HG03280 (cell line): ENCODE measurements at regions not wholly inside any gene's neighbourhood (a gene's known extent, or its start where the extent isn't known, plus 50 kb on each side); places are given as distances from the start of the nearest gene placed in this dataset.
"Not testable (repeated sequence)": the region's sequence is repeated elsewhere in the genome, so short reads cannot be mapped to it uniquely, and the experiment has no call there.

ENCODE experiments used
- ATAC-seq: cut with Tn5 transposase; IDR thresholded peaks from one replicate; pipeline ENCODE4 v1.9.1; 2021; ENCODE audit warnings: mild to moderate bottlenecking, moderate library complexity; ENCODE audit not compliant: unreplicated experiment

DNA sequence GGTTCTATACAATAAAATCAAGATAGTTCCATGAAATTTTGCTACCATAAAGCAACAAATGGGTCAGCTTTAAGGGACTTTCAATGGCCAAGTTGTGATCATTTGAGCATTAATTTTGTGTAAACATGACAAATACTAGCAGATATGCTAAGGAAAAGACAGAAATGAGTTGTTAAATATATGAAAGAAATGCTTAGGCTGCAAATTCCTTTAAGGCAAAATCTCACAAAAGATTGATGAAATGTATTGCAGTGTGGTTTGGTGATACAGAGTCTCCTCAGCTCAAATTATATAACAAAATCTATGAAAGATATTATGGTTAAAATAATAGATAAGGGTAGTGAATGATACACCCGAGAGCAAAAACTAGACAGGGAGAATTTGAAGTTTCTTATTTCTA lies 377.2 kb downstream of the RAP2B start:
- no peak for ATAC-seq

GRCh38 chr3:153545471-153545870 lies 383.4 kb downstream of the RAP2B start:
- no peak for ATAC-seq

GRCh38 chr3:153547970-153548369 lies 385.9 kb downstream of the RAP2B start:
- ATAC-seq, result no peak

DNA sequence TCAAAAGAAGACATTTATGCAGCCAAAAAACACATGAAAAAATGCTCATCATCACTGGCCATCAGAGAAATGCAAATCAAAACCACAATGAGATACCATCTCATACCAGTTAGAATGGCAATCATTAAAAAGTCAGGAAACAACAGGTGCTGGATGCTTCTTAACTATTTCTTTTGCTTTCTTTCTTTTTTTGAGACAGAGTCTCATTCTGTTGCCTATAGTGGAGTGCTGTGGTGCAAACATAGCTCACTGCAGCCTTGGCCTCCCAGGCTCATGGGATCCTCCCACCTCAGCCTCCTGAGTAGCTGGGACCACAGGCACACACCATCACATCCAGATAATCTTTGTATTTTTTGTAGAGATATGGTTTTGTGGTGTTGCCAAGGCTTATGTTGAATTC lies 387.7 kb downstream of the RAP2B start:
- ATAC-seq, result not testable (repeated sequence)

GRCh38 chr3:153551536-153552285 lies 389.7 kb downstream of the RAP2B start:
- no peak for ATAC-seq

DNA sequence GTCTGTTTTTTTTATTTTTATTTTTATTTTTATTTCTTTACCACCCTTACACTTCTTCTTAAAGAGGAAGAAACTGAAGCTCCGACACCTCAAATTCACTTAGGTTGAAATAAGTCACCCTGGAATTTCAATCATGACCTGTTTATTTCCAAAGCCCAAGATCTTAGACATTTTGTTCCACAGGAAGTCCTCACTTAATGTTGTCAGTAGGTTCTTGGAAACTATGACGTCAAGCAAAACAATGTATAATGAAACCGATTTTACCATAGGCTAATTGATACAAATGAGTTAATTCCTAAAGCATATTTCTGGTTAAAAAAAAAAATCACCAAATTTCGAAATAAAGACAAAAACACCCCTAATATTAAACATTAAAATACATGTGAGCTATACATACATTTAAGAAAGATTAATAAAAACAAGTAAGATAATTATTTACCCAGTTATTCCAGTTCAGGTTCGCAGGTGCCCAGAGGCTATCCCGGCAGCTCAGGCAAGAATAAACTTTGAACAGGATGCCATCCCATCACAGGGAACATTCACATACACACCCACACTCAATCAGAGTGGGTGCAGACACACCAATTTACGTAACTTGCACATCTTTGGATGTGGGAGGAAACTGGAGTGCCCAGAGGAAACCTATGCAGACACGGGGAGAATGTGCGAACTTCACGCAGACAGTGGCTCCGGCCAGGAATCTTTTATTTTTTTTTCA lies 391.0 kb downstream of the RAP2B start:
- ATAC-seq, result no peak

DNA sequence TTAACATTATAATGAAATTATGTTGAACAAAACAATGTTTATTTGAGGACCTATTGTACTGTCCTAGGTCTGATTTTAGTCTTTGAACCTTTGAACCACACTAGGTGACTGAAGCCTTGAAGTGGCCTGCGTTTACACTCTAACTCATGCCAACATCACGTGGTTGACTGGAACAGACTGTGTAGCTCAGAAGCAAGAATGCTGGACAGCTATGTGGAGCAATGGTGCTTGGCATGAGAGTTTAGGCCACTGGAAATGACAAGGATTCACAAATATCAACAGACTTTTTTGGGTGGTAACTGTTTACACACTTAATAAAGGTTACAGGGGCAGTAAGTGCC lies 391.5 kb downstream of the RAP2B start:
- no peak for ATAC-seq

- ATAC-seq, result no peak
Measured at GRCh38 chr3:153555919-153556318, 393.9 kb downstream of the RAP2B start.

DNA sequence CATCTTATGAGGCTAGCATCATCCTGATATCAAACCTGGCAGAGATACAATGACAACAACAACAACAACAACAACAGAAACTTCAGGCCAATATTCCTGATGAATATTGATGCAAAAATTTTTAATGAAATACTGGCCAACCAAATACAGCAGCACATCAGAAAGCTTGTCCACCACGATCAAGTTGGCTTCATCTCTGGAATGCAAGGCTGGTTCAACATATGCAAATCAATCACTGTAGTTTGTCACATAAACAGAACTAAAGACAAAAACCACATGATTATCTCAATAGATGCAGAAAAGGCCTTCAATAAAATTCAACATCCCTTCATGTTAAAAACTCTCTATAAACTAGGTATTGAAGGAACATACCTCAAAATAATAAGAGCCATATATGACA lies 397.3 kb downstream of the RAP2B start:
- ATAC-seq, result not testable (repeated sequence)

DNA sequence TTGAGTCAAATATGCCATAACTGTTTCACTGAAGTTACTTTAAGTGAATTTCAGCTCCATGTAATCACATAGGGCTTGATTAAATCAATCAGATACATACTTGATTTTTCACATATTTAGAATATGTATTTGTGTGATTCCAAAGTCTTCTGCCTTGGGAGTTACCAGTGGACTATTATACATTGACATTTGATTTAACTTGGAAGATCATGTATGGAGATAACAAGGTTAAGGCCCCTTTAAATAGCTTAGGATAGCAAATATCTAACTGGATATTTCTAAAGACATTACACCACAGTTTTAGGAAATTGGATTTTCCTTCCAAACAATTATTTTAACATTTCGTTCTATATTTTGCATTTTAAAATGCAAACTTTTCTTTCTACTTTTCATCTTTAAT lies 405.0 kb downstream of the RAP2B start:
- no peak for ATAC-seq

DNA sequence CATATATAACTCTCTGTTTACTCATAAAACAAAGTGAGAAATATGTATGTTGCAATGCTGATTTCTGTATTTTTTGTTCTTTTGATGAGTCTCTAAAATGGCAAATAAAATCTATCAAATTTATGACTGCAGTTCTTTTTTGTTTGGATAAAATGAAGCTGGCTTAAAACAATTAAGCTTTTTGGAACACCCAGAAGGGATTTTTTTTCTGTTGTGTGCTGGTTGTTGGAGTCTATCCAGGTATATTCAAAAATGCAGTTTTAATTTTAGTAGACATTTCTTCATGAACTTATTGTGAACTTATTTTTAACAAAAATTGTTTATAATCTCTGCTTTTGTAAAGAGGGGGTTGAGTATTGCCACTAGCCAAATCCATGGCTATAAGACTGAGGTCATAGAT lies 405.5 kb downstream of the RAP2B start:
- no peak for ATAC-seq

- not testable (repeated sequence) for ATAC-seq
Measured at GRCh38 chr3:153570481-153570880, 408.5 kb downstream of the RAP2B start.

- ATAC-seq, result no peak
Measured at GRCh38 chr3:153572165-153572564, 410.1 kb downstream of the RAP2B start.

GRCh38 chr3:153572654-153573053 lies 410.6 kb downstream of the RAP2B start:
- no peak for ATAC-seq

GRCh38 chr3:153573481-153573880 lies 411.5 kb downstream of the RAP2B start:
- no peak for ATAC-seq

GRCh38 chr3:153574445-153574844 lies 412.4 kb downstream of the RAP2B start:
- no peak for ATAC-seq

- no peak for ATAC-seq
Measured at GRCh38 chr3:153577059-153577736, 415.2 kb downstream of the RAP2B start.

- no peak for ATAC-seq
Measured at GRCh38 chr3:153578046-153578445, 416.0 kb downstream of the RAP2B start.

- ATAC-seq, result no peak
Measured at GRCh38 chr3:153590051-153590450, 428.0 kb downstream of the RAP2B start.

DNA sequence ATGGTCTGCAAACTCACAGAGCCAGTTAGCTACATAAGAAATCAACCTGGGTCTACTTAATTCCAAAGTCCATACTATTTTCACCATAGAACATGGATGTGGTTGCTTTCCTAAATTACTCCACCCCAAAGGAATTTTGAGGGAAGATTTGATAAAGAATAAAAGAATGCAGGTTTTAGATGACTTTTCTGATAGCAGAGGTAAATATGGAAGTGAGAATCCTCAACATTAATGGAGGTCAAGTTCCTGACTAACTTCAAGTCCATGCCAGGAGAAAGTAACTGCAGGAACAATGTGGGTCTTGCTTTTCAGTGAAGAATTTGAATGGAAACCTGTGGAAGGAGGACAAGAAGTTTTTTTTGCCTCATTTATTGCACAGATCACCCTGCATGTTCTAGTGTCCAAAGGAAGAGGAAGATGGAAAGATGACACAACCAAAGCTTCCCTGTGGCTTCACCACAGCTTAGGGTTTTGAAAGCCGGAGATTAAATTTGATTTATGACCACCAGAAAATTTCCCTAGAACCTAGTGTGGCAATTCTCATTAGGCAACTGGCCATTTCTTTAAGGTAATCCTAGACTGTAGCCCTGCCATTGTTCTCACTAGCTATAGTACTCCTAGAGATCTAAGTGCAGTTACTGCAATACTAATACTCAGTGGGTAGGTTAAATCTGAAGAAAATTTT lies 429.7 kb downstream of the RAP2B start:
- ATAC-seq, result no peak

DNA sequence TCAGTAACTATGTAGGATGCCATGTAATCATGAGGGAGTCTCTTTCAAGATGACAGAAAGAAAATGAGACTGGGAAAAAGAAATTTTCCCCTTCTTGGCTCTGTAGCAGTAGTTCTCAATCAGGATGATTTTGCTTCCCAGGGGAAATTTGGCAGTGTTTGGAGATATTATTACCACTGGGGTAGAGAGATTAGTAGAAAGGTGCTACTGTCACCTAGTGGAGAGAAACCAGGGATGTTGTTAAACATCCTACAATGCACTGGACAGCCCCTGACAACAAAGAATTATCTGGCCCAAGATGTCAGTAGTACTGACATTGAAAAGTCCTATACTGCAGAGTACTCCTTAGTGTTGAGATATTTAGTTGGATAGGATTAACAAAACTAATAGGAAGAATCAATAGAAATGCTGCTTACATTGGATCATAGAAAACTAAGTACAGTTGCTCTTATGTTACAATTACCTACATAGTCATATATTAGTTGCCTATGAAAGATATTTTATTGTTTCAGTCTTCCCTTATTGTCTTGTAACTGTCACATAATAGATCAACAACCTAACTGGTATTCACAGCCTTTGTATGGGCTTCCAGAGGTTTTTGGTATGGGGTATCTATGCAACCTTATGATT lies 433.3 kb downstream of the RAP2B start:
- ATAC-seq, result no peak
